Vagina (tissue), 2 donors: ENCODE measurements at regions not wholly inside any gene's neighbourhood (a gene's known extent, or its start where the extent isn't known, plus 50 kb on each side); places are given as distances from the start of the nearest gene placed in this dataset.
A peak's percentile ranks its signal among the peaks of the same experiment; 100 is the strongest.
"Not testable (repeated sequence)": the region's sequence is repeated elsewhere in the genome, so short reads cannot be mapped to it uniquely, and the experiment has no call there.

ENCODE experiments used
- DNase-seq, 2 donors: peaks; one replicate each; pipeline ENCODE4 v3.0.0-alpha.2; 2017; ENCODE audit errors: extremely low spot score in 2 of 2
- H3K27ac ChIP-seq: fragments of 200-600 bp; sonication (generic); one replicate; pipeline ENCODE4 v1.5.1; 2019
- H3K27me3 ChIP-seq: fragments of 200-600 bp; sonication (generic); one replicate; pipeline ENCODE4 v1.5.1; 2019
- H3K36me3 ChIP-seq, 2 donors: fragments of 200-600 bp; sonication (generic); one replicate each; pipeline ENCODE4 v1.5.1; 2017 to 2019
- H3K4me1 ChIP-seq: fragments of 200-600 bp; sonication (generic); one replicate; pipeline ENCODE4 v1.5.1; 2019
- H3K4me3 ChIP-seq, 2 donors: fragments of 200-600 bp; sonication (generic); 1 replicate in 1 of 2; 2 replicates in 1 of 2; pipeline ENCODE4 v1.5.1; 2016 to 2019
- H3K9me3 ChIP-seq: fragments of 200-600 bp; sonication (generic); one replicate; pipeline ENCODE4 v1.5.1; 2019
- POLR2A ChIP-seq, 2 donors: fragments of 450-650 bp; IDR thresholded peaks; one replicate each; pipeline ENCODE4 v1.6.1; 2017; ENCODE audit warnings: antibody characterized with exemption in 2 of 2, mild to moderate bottlenecking in 2 of 2, moderate library complexity in 2 of 2
- POLR2AphosphoS5 ChIP-seq, 2 donors: sonication (generic); formaldehyde crosslinking; IDR thresholded peaks; one replicate each; pipeline ENCODE4 v1.9.0; 2017; ENCODE audit warnings: antibody characterized with exemption in 2 of 2, mild to moderate bottlenecking in 2 of 2, low read depth in 1 of 2; ENCODE audit not compliant: insufficient read depth in 1 of 2
- intact Hi-C: fragments of 100-400 bp; cut with DNase I; formaldehyde crosslinking; loops from one replicate; pipeline ENCODE4 v1.15.1; 2023
- TF ChIP-seq, protein P1 (sequence below), 3 experiments: fragments of 450-650 bp in 2 of 3; fragments of 200-600 bp in 1 of 3; sonication (generic) in 1 of 3; IDR thresholded peaks; one replicate each; pipeline ENCODE4 v1.5.1; 2017 to 2019; ENCODE audit warnings: antibody characterized with exemption in 3 of 3, mild to moderate bottlenecking in 2 of 3, moderate library complexity in 2 of 3

DNA sequence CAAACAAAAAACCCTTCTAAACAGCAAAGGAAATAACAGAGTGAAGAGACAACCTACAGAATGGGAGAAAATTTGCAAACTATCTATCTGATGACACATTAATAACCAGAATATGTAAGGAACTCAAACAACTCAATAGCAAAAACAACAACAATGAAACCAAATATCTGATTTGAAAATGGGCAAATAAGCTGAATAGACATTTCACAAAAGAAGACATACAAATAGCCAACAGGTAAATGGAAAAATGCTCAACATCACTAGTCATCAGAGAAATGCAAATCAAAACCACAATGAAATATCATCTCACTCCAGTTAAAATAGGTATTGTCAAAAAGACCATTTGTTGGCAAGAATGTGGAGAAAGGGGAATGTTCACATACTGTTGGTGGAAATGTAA, 57.6 kb upstream of the RC3H1 start:
- Histone ChIP-seq H3K27ac (no peak overlapping the region), H3K4me1 (no peaks in the 10 kb centered on the region), H3K4me3 (no peak overlapping the region), H3K27me3 (no peaks in the 10 kb centered on the region), H3K9me3 (no peaks in the 10 kb centered on the region), H3K36me3 (no peaks in the 10 kb centered on the region)
- TF ChIP-seq POLR2A (IDR thresholded peaks at IDR 0.05) (no peak), POLR2AphosphoS5 (IDR thresholded peaks at IDR 0.05; ENCODE audit: insufficient read depth in 1 of 2, low read depth in 1 of 2) (no peak)
- TF ChIP-seq, protein P1, sequence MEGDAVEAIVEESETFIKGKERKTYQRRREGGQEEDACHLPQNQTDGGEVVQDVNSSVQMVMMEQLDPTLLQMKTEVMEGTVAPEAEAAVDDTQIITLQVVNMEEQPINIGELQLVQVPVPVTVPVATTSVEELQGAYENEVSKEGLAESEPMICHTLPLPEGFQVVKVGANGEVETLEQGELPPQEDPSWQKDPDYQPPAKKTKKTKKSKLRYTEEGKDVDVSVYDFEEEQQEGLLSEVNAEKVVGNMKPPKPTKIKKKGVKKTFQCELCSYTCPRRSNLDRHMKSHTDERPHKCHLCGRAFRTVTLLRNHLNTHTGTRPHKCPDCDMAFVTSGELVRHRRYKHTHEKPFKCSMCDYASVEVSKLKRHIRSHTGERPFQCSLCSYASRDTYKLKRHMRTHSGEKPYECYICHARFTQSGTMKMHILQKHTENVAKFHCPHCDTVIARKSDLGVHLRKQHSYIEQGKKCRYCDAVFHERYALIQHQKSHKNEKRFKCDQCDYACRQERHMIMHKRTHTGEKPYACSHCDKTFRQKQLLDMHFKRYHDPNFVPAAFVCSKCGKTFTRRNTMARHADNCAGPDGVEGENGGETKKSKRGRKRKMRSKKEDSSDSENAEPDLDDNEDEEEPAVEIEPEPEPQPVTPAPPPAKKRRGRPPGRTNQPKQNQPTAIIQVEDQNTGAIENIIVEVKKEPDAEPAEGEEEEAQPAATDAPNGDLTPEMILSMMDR (IDR thresholded peaks at IDR 0.05) = no peak
- intact Hi-C loops = no loop called here
- DNase-seq = no peak

DNA sequence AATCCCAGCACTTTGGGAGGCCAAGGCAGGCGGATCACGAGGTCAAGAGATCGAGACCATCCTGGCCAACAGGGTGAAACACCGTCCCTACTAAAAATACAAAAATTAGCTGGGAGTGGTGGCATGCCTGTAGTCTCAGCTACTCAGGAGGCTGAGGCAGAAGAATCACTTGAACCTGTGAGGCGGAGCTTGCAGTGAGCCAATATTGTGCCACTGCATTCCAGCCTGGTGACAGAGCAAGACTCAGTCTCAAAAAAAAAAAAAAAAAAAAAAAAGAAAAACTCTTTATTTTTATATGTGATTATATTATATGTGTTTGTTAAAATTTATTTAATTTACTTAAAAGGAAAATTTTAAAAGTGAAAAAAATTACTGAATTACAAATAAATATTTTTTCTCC, 56.8 kb upstream of the RC3H1 start:
- H3K36me3 ChIP-seq, DNase-seq, H3K4me3 ChIP-seq, H3K27me3 ChIP-seq, H3K9me3 ChIP-seq, H3K27ac ChIP-seq, H3K4me1 ChIP-seq, intact Hi-C loops: not testable (repeated sequence)

- no peak for DNase-seq
- Histone ChIP-seq H3K4me1 (no peaks in the 10 kb centered on the region), H3K9me3 (no peaks in the 10 kb centered on the region), H3K27me3 (no peaks in the 10 kb centered on the region), H3K36me3 (no peaks in the 10 kb centered on the region), H3K27ac (no peak overlapping the region), H3K4me3 (no peak overlapping the region)
- TF ChIP-seq, protein P1 (IDR thresholded peaks at IDR 0.05) = no peak
- TF ChIP-seq POLR2A (IDR thresholded peaks at IDR 0.05) = no peak
- no peak for TF ChIP-seq POLR2AphosphoS5 (IDR thresholded peaks at IDR 0.05; ENCODE audit: insufficient read depth in 1 of 2, low read depth in 1 of 2)
- intact Hi-C loops = no loop called here
Observed at GRCh38 chr1:174077749-174078490, 55.8 kb upstream of the RC3H1 start.

GRCh38 chr1:174075245-174075692, 53.1 kb upstream of the RC3H1 start:
- intact Hi-C loops = no loop called here

DNA sequence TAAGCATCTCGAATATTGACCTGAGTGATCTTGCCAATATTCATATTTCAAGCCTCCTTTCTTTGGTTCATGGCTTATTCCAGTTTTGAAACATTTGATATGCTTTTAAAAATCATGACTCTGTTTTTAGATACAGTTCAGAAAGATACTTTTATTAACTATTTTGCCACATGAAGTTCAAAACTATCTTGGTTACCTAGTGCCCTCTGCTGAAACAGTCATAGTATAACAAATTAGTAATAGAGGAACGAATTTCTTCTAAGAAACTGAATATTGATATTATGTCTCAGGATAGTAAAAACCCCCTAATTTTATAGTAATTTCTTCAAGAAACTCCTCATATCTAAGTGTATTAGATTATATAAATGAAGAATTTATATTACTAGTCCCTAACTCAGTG, 52.6 kb upstream of the RC3H1 start:
- DNase-seq = no peak
- Histone ChIP-seq H3K36me3 (no peaks in the 10 kb centered on the region), H3K4me1 (no peaks in the 10 kb centered on the region), H3K4me3 (no peak overlapping the region), H3K27me3 (no peaks in the 10 kb centered on the region), H3K9me3 (no peaks in the 10 kb centered on the region), H3K27ac (no peak overlapping the region)
- TF ChIP-seq, protein P1 (IDR thresholded peaks at IDR 0.05) = peak in 1 of 3 experiments; percentile 24
- TF ChIP-seq POLR2AphosphoS5 (IDR thresholded peaks at IDR 0.05; ENCODE audit: insufficient read depth in 1 of 2, low read depth in 1 of 2) = no peak
- intact Hi-C loops = no loop called here

More at GRCh38 chr1:174075245-174075692, 53.1 kb upstream of the RC3H1 start:
- Histone ChIP-seq H3K27me3 (no peaks in the 10 kb centered on the region), H3K27ac (no peak overlapping the region), H3K4me3 (no peak overlapping the region), H3K36me3 (no peaks in the 10 kb centered on the region), H3K9me3 (no peaks in the 10 kb centered on the region), H3K4me1 (no peaks in the 10 kb centered on the region)
- DNase-seq = no peak
- no peak for TF ChIP-seq POLR2AphosphoS5 (IDR thresholded peaks at IDR 0.05; ENCODE audit: insufficient read depth in 1 of 2, low read depth in 1 of 2)
- TF ChIP-seq, protein P1 (IDR thresholded peaks at IDR 0.05) = no peak
- TF ChIP-seq POLR2A (IDR thresholded peaks at IDR 0.05) = no peak
